HEK293 (cell line): ENCODE measurements at regions not wholly inside any gene's neighbourhood (a gene's known extent, or its start where the extent isn't known, plus 50 kb on each side); places are given as distances from the start of the nearest gene placed in this dataset.

ENCODE experiments used
- CTCF ChIP-seq: fragments of 450-650 bp; formaldehyde crosslinking; IDR thresholded peaks from 2 replicates; pipeline ENCODE4 v1.5.1; 2016; ENCODE audit warnings: missing biosample characterization, missing genetic modification characterization
- KLF16 ChIP-seq: fragments of 450-650 bp; formaldehyde crosslinking; IDR thresholded peaks from 2 replicates; pipeline ENCODE4 v1.5.1; 2017; ENCODE audit warnings: missing biosample characterization, missing genetic modification characterization
- TCF7L2 ChIP-seq: IDR thresholded peaks from 2 replicates; pipeline ENCODE4 v1.6.1; 2011; ENCODE audit warnings: low read depth, mild to moderate bottlenecking, inconsistent platforms, low read length, moderate library complexity, borderline replicate concordance
- ZBTB10 ChIP-seq: fragments of 450-650 bp; formaldehyde crosslinking; IDR thresholded peaks from 2 replicates; pipeline ENCODE4 v1.5.1; 2016; ENCODE audit warnings: missing biosample characterization, missing genetic modification characterization
- ZNF302 ChIP-seq: fragments of 450-650 bp; formaldehyde crosslinking; IDR thresholded peaks from 2 replicates; pipeline ENCODE4 v1.5.1; 2016; ENCODE audit warnings: missing biosample characterization, missing genetic modification characterization, low read depth
- ZNF404 ChIP-seq: fragments of 450-650 bp; formaldehyde crosslinking; IDR thresholded peaks from 2 replicates; pipeline ENCODE4 v1.5.1; 2017; ENCODE audit warnings: missing biosample characterization, missing genetic modification characterization
- ZNF48 ChIP-seq: fragments of 450-650 bp; formaldehyde crosslinking; IDR thresholded peaks from 2 replicates; pipeline ENCODE4 v1.5.1; 2016; ENCODE audit warnings: missing biosample characterization, missing genetic modification characterization
- ZNF501 ChIP-seq: fragments of 450-650 bp; formaldehyde crosslinking; IDR thresholded peaks from 2 replicates; pipeline ENCODE4 v1.5.1; 2016; ENCODE audit warnings: missing biosample characterization, missing genetic modification characterization
- ZNF513 ChIP-seq: fragments of 450-650 bp; IDR thresholded peaks from 2 replicates; pipeline ENCODE4 v1.5.1; 2018; ENCODE audit warnings: missing biosample characterization, missing genetic modification characterization
- ZNF549 ChIP-seq: fragments of 450-650 bp; IDR thresholded peaks from 2 replicates; pipeline ENCODE4 v1.5.1; 2018; ENCODE audit warnings: missing biosample characterization, missing genetic modification characterization, mild to moderate bottlenecking, inconsistent platforms, moderate library complexity
- ZNF626 ChIP-seq: fragments of 450-650 bp; sonication (Bioruptor Pico); formaldehyde crosslinking; IDR thresholded peaks from 2 replicates; pipeline ENCODE4 v1.5.1; 2018; ENCODE audit warnings: missing biosample characterization, missing genetic modification characterization, inconsistent platforms

GRCh38 chr16:65316808-65317207, 194.9 kb upstream of the CDH11 start:
- no peak for TF ChIP-seq CTCF (tag by site-specific recombination)
- no peak for TF ChIP-seq ZNF501 (tag by site-specific recombination)
- no peak for TF ChIP-seq ZNF48
- TF ChIP-seq ZNF404 (tag by site-specific recombination): no peak
- TF ChIP-seq TCF7L2: no peak
- no peak for TF ChIP-seq ZBTB10 (tag by site-specific recombination)
- no peak for TF ChIP-seq ZNF302 (tag by site-specific recombination)
- no peak for TF ChIP-seq KLF16
- no peak for TF ChIP-seq ZNF626 (tag by site-specific recombination)
- TF ChIP-seq ZNF549 (tag by site-specific recombination): no peak
- TF ChIP-seq ZNF513 (tag by site-specific recombination): no peak
